K562 (cell line): ENCODE measurements at regions not wholly inside any gene's neighbourhood (a gene's known extent, or its start where the extent isn't known, plus 50 kb on each side); places are given as distances from the start of the nearest gene placed in this dataset.

Experiments
- ATAC-seq: fragments of 200-7000 bp; cut with Tn5 transposase; 3 replicates; pipeline ENCODE4 v1.9.1; 2020; ENCODE audit warnings: moderate library complexity
- BruUV-seq: library from RNA; stranded (reverse); fragments of 400-500 nt; replicated peaks from 2 replicates; lab custom pipeline; 2021; lab: Mats Ljungman, UMichigan
- CTCF ChIA-PET: fragments of 300-600 bp; formaldehyde crosslinking; extraction: SDS; loops from one replicate; lab custom pipeline; 2021; ENCODE audit warnings: low intra/inter-chr PET ratio; lab: Yijun Ruan, JAX
- POLR2A ChIA-PET: fragments of 300-600, 350-650 bp; sonication (Branson Sonifier 250); formaldehyde crosslinking; extraction: SDS; loops from one replicate; lab custom pipeline; 2021; ENCODE audit warnings: antibody characterized with exemption, inconsistent platforms; lab: Yijun Ruan, JAX
- DNase-seq, 4 experiments: peaks; one replicate each; pipeline versions ENCODE4 v3.0.0 to v3.0.0-alpha.2; 2011 to 2018; ENCODE audit warnings: low spot score in 3 of 4, mixed read lengths in 3 of 4; ENCODE audit errors: extremely low read depth in 1 of 4
- FAIRE-seq: peaks from 2 replicates; lab custom pipeline; 2011; peaks lifted over from hg19 to GRCh38; lab: Jason Lieb, UNC
- H2AFZ ChIP-seq: 2 replicates; pipeline ENCODE4 v1.6.0; 2011; ENCODE audit warnings: low read depth, low read length, control low read depth, inconsistent platforms
- H3K27ac ChIP-seq: fragments of 200-600 bp; 3 replicates; pipeline ENCODE4 v1.8.0; 2011; ENCODE audit warnings: low read depth, mild to moderate bottlenecking, control low read depth, inconsistent platforms, low read length, moderate library complexity, mixed read lengths; ENCODE audit errors: extremely low read depth
- H3K27me3 ChIP-seq, 2 experiments: fragments of 300-600 bp in 1 of 2; 2 replicates in 1 of 2; 3 replicates in 1 of 2; pipeline versions ENCODE4 v1.6.0 to v1.8.0; 2011; ENCODE audit warnings: inconsistent platforms in 2 of 2, low read length in 2 of 2, mild to moderate bottlenecking in 1 of 2, mixed read lengths in 1 of 2, moderate library complexity in 1 of 2; ENCODE audit not compliant: control insufficient read depth in 2 of 2, insufficient read depth in 2 of 2
- H3K36me3 ChIP-seq: fragments of 300-600 bp; 3 replicates; pipeline ENCODE4 v1.8.0; 2011; ENCODE audit warnings: mild to moderate bottlenecking, low read length, inconsistent platforms; ENCODE audit not compliant: control insufficient read depth, insufficient read depth
- H3K4me1 ChIP-seq, 2 experiments: fragments of 200-600 bp in 1 of 2; replicated peaks in 1 of 2; 2 replicates in 1 of 2; 3 replicates in 1 of 2; pipeline versions ENCODE4 v1.5.1 to v1.8.0; 2011; ENCODE audit warnings: inconsistent platforms in 2 of 2, low read length in 2 of 2, mild to moderate bottlenecking in 1 of 2, mixed read lengths in 1 of 2, moderate library complexity in 1 of 2; ENCODE audit not compliant: control insufficient read depth in 2 of 2, insufficient read depth in 2 of 2
- H3K4me2 ChIP-seq: 2 replicates; pipeline ENCODE4 v1.6.1; 2011; ENCODE audit warnings: low read length, control low read depth, inconsistent platforms, mixed read lengths; ENCODE audit not compliant: insufficient read depth
- H3K4me3 ChIP-seq: fragments of 200-600 bp; sonication (generic), shearing (Covaris generic); 2 replicates; pipeline ENCODE4 v1.5.1; 2016; ENCODE audit warnings: control low read depth, inconsistent platforms
- H3K79me2 ChIP-seq: fragments of 200-600 bp; 3 replicates; pipeline ENCODE4 v1.8.0; 2011; ENCODE audit warnings: low read length, inconsistent platforms; ENCODE audit not compliant: control insufficient read depth, insufficient read depth
- H3K9ac ChIP-seq, 2 experiments: 2 replicates each; pipeline versions ENCODE4 v1.6.0 to v1.6.1; 2011; ENCODE audit warnings: low read depth in 2 of 2, low read length in 2 of 2, control low read depth in 1 of 2, inconsistent platforms in 1 of 2, mild to moderate bottlenecking in 1 of 2, mixed read lengths in 1 of 2; ENCODE audit not compliant: insufficient read depth in 1 of 2
- H3K9me1 ChIP-seq: one replicate; pipeline ENCODE4 v1.6.0; 2011; ENCODE audit warnings: inconsistent platforms, mild to moderate bottlenecking, low read length, moderate library complexity; ENCODE audit not compliant: control insufficient read depth, insufficient read depth
- H3K9me3 ChIP-seq: replicated peaks from 2 replicates; pipeline ENCODE4 v1.5.1; 2011; ENCODE audit warnings: low read depth, low read length, inconsistent platforms; ENCODE audit not compliant: control insufficient read depth, insufficient read depth
- H4K20me1 ChIP-seq: replicated peaks from 2 replicates; pipeline ENCODE4 v1.6.1; 2011; ENCODE audit warnings: low read length, inconsistent platforms, mixed read lengths; ENCODE audit not compliant: control insufficient read depth, insufficient read depth
- CXXC5 ChIP-seq: fragments of 250-450 bp; sonication (Bioruptor Pico); IDR thresholded peaks from 2 replicates; pipeline ENCODE4 v1.8.0; 2022; ENCODE audit warnings: inconsistent platforms, mild to moderate bottlenecking, moderate library complexity
- HINFP ChIP-seq: fragments of 450-650 bp; conservative IDR thresholded peaks from 2 replicates; pipeline ENCODE4 v1.6.1; 2016; ENCODE audit warnings: missing genetic modification characterization, low read depth, mild to moderate bottlenecking, control low read depth, missing compliant biosample characterization
- KLF10 ChIP-seq: fragments of 250-450 bp; sonication (Bioruptor Pico); IDR thresholded peaks from 2 replicates; pipeline ENCODE4 v1.6.1; 2021; ENCODE audit warnings: matching md5 sums
- NCOA4 ChIP-seq: fragments of 450-650 bp; IDR thresholded peaks from 2 replicates; pipeline ENCODE4 v1.6.1; 2018; ENCODE audit warnings: mild to moderate bottlenecking; ENCODE audit not compliant: partially characterized antibody
- NFIC ChIP-seq: fragments of 450-650 bp; IDR thresholded peaks from 2 replicates; pipeline ENCODE4 v1.6.1; 2017; ENCODE audit warnings: mild to moderate bottlenecking, inconsistent platforms
- PHF20 ChIP-seq: fragments of 450-650 bp; IDR thresholded peaks from 2 replicates; pipeline ENCODE4 v1.6.1; 2018; ENCODE audit not compliant: partially characterized antibody
- PHF21A ChIP-seq: fragments of 450-650 bp; IDR thresholded peaks from 2 replicates; pipeline ENCODE4 v1.6.1; 2017; ENCODE audit warnings: low read depth, borderline replicate concordance
- PML ChIP-seq: IDR thresholded peaks from 2 replicates; pipeline ENCODE4 v1.6.1; 2012; ENCODE audit warnings: low read length, inconsistent platforms
- RFX7 ChIP-seq: fragments of 250-450 bp; sonication (Bioruptor Pico); IDR thresholded peaks from 2 replicates; pipeline ENCODE4 v1.5.1; 2021; ENCODE audit warnings: mild to moderate bottlenecking
- SMC3 ChIP-seq: conservative IDR thresholded peaks from 2 replicates; pipeline ENCODE4 v1.6.1; 2011; ENCODE audit warnings: low read depth, low read length, improper control_type of control experiment; ENCODE audit not compliant: insufficient read depth
- TAF15 ChIP-seq: fragments of 200-400 bp; formaldehyde crosslinking; IDR thresholded peaks from 2 replicates; pipeline ENCODE4 v1.6.1; 2017; ENCODE audit warnings: mild to moderate bottlenecking, low read depth, low read length, moderate library complexity
- TCF3 ChIP-seq: sonication (generic); formaldehyde crosslinking; IDR thresholded peaks from 2 replicates; pipeline ENCODE4 v1.4.0; 2020; ENCODE audit warnings: mild to moderate bottlenecking, missing genetic modification reagents
- USF1 ChIP-seq: sonication (generic); formaldehyde crosslinking; IDR thresholded peaks from 2 replicates; pipeline ENCODE4 v1.9.0; 2022; ENCODE audit warnings: mild to moderate bottlenecking, missing genetic modification reagents
- ZKSCAN3 ChIP-seq: fragments of 250-450 bp; sonication (Bioruptor Pico); IDR thresholded peaks from 2 replicates; pipeline ENCODE4 v1.4.0; 2020
- ZSCAN32 ChIP-seq: fragments of 450-650 bp; formaldehyde crosslinking; IDR thresholded peaks from 2 replicates; pipeline ENCODE4 v1.4.0; 2020; ENCODE audit warnings: mild to moderate bottlenecking, moderate library complexity
- WGBS: fragments of 100-300 bp; shearing (Covaris generic); methylation state at CpG from one replicate; pipeline ENCODE4 v1.1.6; 2016; ENCODE audit warnings: low coverage, mixed read lengths; ENCODE audit not compliant: insufficient coverage; ENCODE audit errors: missing lambda C conversion rate; 5-methylcytosine and 5-hydroxymethylcytosine counted together
- in situ Hi-C: fragments of 300-500 bp; cut with MboI; formaldehyde crosslinking; loops from 4 replicates; pipeline ENCODE4 v1.15.0; 2018; ENCODE audit warnings: inconsistent platforms, mixed read lengths
- intact Hi-C: fragments of 100-400 bp; cut with micrococcal nuclease; formaldehyde crosslinking; loops from 2 replicates; pipeline ENCODE4 v1.14.2; 2022
- TF ChIP-seq, protein P1 (sequence below): fragments of 250-450 bp; sonication (Bioruptor Pico); IDR thresholded peaks from 2 replicates; pipeline ENCODE4 v1.8.0; 2022; ENCODE audit warnings: inconsistent platforms

- TF ChIP-seq SMC3 (no peak), TCF3 (CRISPR knock-in tag) (no peak), USF1 (CRISPR knock-in tag) (no peak), PML (no peak)
These were observed 58.2 kb downstream of the PLK2 start (continued) for GRCh38 chr5:58401701-58402100.

DNA sequence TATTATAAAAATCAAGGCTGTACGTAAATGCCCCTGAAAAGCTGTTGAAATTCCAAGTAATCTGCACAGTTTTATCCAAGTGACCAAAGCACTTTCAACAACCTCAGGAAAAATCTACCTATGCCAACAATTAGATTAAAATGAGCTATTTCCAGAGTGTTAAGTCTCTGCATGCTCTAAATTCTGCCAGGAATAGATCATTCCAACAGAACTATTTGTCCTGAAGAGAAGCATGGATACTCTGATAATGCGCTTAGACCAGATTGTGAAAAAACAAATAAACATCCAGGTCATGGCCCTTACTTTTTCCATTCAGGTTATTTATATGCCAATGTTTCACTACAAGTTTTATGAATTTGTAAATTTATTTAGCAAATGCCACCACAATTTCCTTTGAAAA, 59.1 kb downstream of the PLK2 start:
- WGBS = 22% methylated on average over 2 of the region's 2 CpGs
- H3K36me3 ChIP-seq = no peaks in the 10 kb centered on the region
- intact Hi-C loops (no loop called here), in situ Hi-C loops (no loop called here)
- no peaks in the 10 kb centered on the region for H3K9me1 ChIP-seq
- no peaks in the 10 kb centered on the region; the same call in 1 of the 2 replicates for H3K9me3 ChIP-seq
- no peaks in the 10 kb centered on the region for H3K79me2 ChIP-seq
- no peaks in the 10 kb centered on the region for H3K4me1 ChIP-seq
- DNase-seq (no peak), ATAC-seq (no peak), FAIRE-seq (no peak)
- no peak overlapping the region for H3K4me3 ChIP-seq
- no peak overlapping the region for H2AFZ ChIP-seq
- H3K27ac ChIP-seq = no peak overlapping the region
- H4K20me1 ChIP-seq = no peaks in the 10 kb centered on the region
- CTCF ChIA-PET = no interaction called here
- POLR2A ChIA-PET = no interaction called here
- no TSS peak for BruUV-seq
- TF ChIP-seq PHF20 = no peak
- TF ChIP-seq PHF21A = no peak
- no peak for TF ChIP-seq HINFP
- no peak for TF ChIP-seq NFIC
- TF ChIP-seq ZKSCAN3 = no peak
- no peak for TF ChIP-seq CXXC5 (CRISPR knock-in tag)
- TF ChIP-seq NCOA4 = no peak
- no peak for TF ChIP-seq ZSCAN32
- no peak for TF ChIP-seq RFX7 (CRISPR knock-in tag)
- TF ChIP-seq KLF10 = no peak
- no peak for TF ChIP-seq TAF15
- TF ChIP-seq, protein P1, sequence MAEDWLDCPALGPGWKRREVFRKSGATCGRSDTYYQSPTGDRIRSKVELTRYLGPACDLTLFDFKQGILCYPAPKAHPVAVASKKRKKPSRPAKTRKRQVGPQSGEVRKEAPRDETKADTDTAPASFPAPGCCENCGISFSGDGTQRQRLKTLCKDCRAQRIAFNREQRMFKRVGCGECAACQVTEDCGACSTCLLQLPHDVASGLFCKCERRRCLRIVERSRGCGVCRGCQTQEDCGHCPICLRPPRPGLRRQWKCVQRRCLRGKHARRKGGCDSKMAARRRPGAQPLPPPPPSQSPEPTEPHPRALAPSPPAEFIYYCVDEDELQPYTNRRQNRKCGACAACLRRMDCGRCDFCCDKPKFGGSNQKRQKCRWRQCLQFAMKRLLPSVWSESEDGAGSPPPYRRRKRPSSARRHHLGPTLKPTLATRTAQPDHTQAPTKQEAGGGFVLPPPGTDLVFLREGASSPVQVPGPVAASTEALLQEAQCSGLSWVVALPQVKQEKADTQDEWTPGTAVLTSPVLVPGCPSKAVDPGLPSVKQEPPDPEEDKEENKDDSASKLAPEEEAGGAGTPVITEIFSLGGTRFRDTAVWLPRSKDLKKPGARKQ (CRISPR knock-in tag) = no peak
- H3K9ac ChIP-seq = no peak overlapping the region
- H3K27me3 ChIP-seq = no peaks in the 10 kb centered on the region
- no peak overlapping the region for H3K4me2 ChIP-seq
